ENCODE measurements at regions not wholly inside any gene's neighbourhood (a gene's known extent, or its start where the extent isn't known, plus 50 kb on each side); places are given as distances from the start of the nearest gene placed in this dataset.

GRCh38 chr7:156020566-156020965, 208.3 kb upstream of the SHH start:
- H3K4me3 ChIP-seq (ENCODE audit: low read depth, low read length): no peak overlapping the region
- TF ChIP-seq, protein P1, sequence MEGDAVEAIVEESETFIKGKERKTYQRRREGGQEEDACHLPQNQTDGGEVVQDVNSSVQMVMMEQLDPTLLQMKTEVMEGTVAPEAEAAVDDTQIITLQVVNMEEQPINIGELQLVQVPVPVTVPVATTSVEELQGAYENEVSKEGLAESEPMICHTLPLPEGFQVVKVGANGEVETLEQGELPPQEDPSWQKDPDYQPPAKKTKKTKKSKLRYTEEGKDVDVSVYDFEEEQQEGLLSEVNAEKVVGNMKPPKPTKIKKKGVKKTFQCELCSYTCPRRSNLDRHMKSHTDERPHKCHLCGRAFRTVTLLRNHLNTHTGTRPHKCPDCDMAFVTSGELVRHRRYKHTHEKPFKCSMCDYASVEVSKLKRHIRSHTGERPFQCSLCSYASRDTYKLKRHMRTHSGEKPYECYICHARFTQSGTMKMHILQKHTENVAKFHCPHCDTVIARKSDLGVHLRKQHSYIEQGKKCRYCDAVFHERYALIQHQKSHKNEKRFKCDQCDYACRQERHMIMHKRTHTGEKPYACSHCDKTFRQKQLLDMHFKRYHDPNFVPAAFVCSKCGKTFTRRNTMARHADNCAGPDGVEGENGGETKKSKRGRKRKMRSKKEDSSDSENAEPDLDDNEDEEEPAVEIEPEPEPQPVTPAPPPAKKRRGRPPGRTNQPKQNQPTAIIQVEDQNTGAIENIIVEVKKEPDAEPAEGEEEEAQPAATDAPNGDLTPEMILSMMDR (IDR thresholded peaks at IDR 0.05; ENCODE audit: low read depth, low read length): no peak
- no peaks in the 10 kb centered on the region for H3K36me3 ChIP-seq
- no peaks in the 10 kb centered on the region for H3K9me3 ChIP-seq (ENCODE audit: severe bottlenecking)
- H3K27ac ChIP-seq: no peak overlapping the region
- no peak for DNase-seq
- H3K27me3 ChIP-seq (ENCODE audit: insufficient read depth, low read depth, severe bottlenecking): peaks cover 99% of the 10 kb centered on the region

- Histone ChIP-seq H3K27ac (no peak overlapping the region), H3K36me3 (no peaks in the 10 kb centered on the region), H3K27me3 (ENCODE audit: insufficient read depth, low read depth, severe bottlenecking) (peaks cover 100% of the 10 kb centered on the region), H3K9me3 (ENCODE audit: severe bottlenecking) (no peaks in the 10 kb centered on the region), H3K4me3 (ENCODE audit: low read depth, low read length) (no peak overlapping the region)
- TF ChIP-seq, protein P1 (IDR thresholded peaks at IDR 0.05; ENCODE audit: low read depth, low read length): no peak
- DNase-seq: no peak
These were observed 207.7 kb upstream of the SHH start for GRCh38 chr7:156019776-156020565.

DNA sequence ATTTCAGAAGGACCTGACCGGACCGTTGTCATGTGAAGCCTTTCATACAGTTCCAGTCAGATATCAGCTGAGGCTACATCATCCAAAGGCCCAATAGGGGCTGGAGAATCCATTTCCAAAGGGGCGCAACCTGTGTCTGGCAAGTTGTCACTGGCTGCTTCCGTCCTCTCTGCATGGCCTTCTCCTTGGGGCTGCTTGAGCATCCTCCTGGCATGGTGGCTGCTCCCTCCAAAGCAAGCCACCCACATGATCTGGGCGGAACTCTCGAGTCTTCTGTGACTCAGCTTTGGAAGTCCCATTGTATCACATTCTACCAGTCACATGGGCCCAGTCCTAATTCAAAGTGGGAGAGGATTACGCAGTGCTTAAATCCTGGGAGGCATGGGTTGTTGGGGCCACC, 207.0 kb upstream of the SHH start:
- H3K36me3 ChIP-seq: no peaks in the 10 kb centered on the region
- no peak overlapping the region for H3K27ac ChIP-seq
- TF ChIP-seq, protein P1 (IDR thresholded peaks at IDR 0.05; ENCODE audit: low read depth, low read length): no peak
- H3K4me3 ChIP-seq (ENCODE audit: low read depth, low read length): no peak overlapping the region
- no peaks in the 10 kb centered on the region for H3K9me3 ChIP-seq (ENCODE audit: severe bottlenecking)
- no peak for DNase-seq
- peaks cover 98% of the 10 kb centered on the region for H3K27me3 ChIP-seq (ENCODE audit: insufficient read depth, low read depth, severe bottlenecking)

DNA sequence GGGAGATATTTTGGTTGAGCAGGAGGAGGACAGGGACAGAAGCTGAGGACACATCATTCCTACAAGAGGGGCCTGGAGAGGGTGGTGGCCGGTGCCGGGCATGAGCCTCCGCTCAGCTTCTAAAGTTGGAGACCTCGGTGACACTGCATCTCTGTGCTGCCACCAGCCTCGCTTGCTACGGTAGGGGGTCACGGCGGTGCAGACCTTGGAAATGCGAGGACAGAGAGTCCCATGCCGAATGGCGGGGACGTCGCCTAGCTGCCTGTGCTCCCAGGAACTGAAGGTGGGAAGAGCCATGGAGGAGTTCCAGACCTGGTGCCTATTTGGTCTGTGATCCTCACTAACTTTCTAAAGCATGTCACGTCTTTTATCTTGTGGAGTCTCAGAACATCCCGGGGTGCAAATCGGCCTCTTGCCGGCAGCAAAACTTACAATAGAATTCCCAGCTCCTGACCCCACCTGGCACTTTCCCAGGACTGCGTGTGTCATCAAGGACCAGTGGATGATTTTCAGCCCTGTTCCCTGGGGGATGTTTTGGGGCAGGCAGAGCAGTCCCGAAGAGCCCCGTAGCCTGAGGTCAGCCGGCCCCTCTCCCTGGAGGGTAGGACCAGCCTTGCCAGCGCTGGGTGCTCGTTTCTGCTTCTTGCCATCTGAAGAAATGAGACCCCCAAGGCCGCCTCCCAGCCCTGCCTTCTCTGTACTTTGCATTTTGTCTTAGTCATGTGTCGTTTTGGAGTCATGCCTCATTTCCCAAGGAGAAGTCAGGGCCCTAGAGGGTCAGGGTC, 205.8 kb upstream of the SHH start:
- DNase-seq: no peak
- Histone ChIP-seq H3K27ac (no peak overlapping the region), H3K27me3 (ENCODE audit: insufficient read depth, low read depth, severe bottlenecking) (peaks cover 93% of the 10 kb centered on the region), H3K36me3 (no peaks in the 10 kb centered on the region), H3K9me3 (ENCODE audit: severe bottlenecking) (no peaks in the 10 kb centered on the region), H3K4me3 (ENCODE audit: low read depth, low read length) (no peak overlapping the region)
- TF ChIP-seq, protein P1 (IDR thresholded peaks at IDR 0.05; ENCODE audit: low read depth, low read length): no peak

DNA sequence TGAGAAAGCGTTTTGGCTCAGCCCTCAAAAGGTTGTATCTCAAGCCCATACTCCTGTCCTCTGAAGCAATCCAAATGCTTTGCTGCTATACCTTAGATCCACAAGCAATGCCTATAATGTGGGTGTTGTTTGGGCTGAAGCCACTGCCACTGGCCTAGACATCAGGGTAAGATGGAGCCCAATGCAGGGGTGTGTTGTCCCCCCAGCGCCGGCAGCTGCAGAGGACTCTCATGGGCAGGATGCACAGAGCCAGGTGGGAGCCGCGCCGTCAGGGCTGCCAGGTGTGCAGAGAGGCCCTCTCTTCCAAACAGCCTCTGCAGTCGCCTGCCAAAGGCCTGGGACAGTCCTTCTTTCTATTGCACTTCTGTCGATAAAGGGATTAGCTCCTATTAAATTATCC, 205.2 kb upstream of the SHH start:
- no peak overlapping the region for H3K4me3 ChIP-seq (ENCODE audit: low read depth, low read length)
- no peaks in the 10 kb centered on the region for H3K9me3 ChIP-seq (ENCODE audit: severe bottlenecking)
- DNase-seq: no peak
- no peaks in the 10 kb centered on the region for H3K36me3 ChIP-seq
- TF ChIP-seq, protein P1 (IDR thresholded peaks at IDR 0.05; ENCODE audit: low read depth, low read length): no peak
- no peak overlapping the region for H3K27ac ChIP-seq
- peaks cover 90% of the 10 kb centered on the region for H3K27me3 ChIP-seq (ENCODE audit: insufficient read depth, low read depth, severe bottlenecking)
